HepG2 (cell line): ENCODE measurements at regions not wholly inside any gene's neighbourhood (a gene's known extent, or its start where the extent isn't known, plus 50 kb on each side); places are given as distances from the start of the nearest gene placed in this dataset.
A peak's percentile ranks its signal among the peaks of the same experiment; 100 is the strongest.

Source experiments
- DNMT1 ChIP-seq: sonication (generic); formaldehyde crosslinking; IDR thresholded peaks from 2 replicates; pipeline ENCODE4 v1.5.1; 2020; ENCODE audit warnings: mild to moderate bottlenecking, missing genetic modification reagents
- DPF2 ChIP-seq: sonication (generic); formaldehyde crosslinking; IDR thresholded peaks from 2 replicates; pipeline ENCODE4 v1.4.0; 2020; ENCODE audit warnings: mild to moderate bottlenecking, low read depth, missing genetic modification reagents, borderline replicate concordance
- ETV6 ChIP-seq: sonication (generic); formaldehyde crosslinking; conservative IDR thresholded peaks from 2 replicates; pipeline ENCODE4 v1.4.0; 2020; ENCODE audit warnings: missing genetic modification reagents
- GATA4 ChIP-seq: sonication (generic); IDR thresholded peaks from 2 replicates; pipeline ENCODE4 v1.6.1; 2016; ENCODE audit warnings: antibody characterized with exemption, low read depth, borderline replicate concordance
- GATAD1 ChIP-seq: IDR thresholded peaks from 2 replicates; pipeline ENCODE4 v1.6.1; 2016; ENCODE audit warnings: missing genetic modification reagents, missing compliant biosample characterization
- HINFP ChIP-seq: sonication (generic); formaldehyde crosslinking; IDR thresholded peaks from 2 replicates; pipeline ENCODE4 v1.4.0; 2020; ENCODE audit warnings: low read depth, mild to moderate bottlenecking, missing genetic modification reagents
- NR2F1 ChIP-seq, 2 experiments: fragments of 450-650 bp in 1 of 2; formaldehyde crosslinking in 1 of 2; IDR thresholded peaks; 2 replicates each; pipeline versions ENCODE4 v1.5.0 to v1.6.1; 2016 to 2020; ENCODE audit warnings: mild to moderate bottlenecking in 1 of 2, missing compliant biosample characterization in 1 of 2, missing genetic modification reagents in 1 of 2, moderate library complexity in 1 of 2
- RBFOX2 ChIP-seq: fragments of 200-400 bp; formaldehyde crosslinking; IDR thresholded peaks from 2 replicates; pipeline ENCODE4 v1.6.1; 2017; ENCODE audit warnings: low read depth, mild to moderate bottlenecking, low read length
- TEF ChIP-seq: sonication (generic); formaldehyde crosslinking; IDR thresholded peaks from 2 replicates; pipeline ENCODE4 v1.5.0; 2020; ENCODE audit warnings: missing genetic modification reagents
- ZNF687 ChIP-seq: sonication (generic); formaldehyde crosslinking; IDR thresholded peaks from 2 replicates; pipeline ENCODE4 v1.5.1; 2020; ENCODE audit warnings: mild to moderate bottlenecking, missing genetic modification reagents, moderate library complexity
- ZNF75D ChIP-seq: sonication (generic); formaldehyde crosslinking; IDR thresholded peaks from 2 replicates; pipeline ENCODE4 v1.8.1; 2023; ENCODE audit warnings: missing genetic modification reagents, mild to moderate bottlenecking, borderline replicate concordance
- ZNF816 ChIP-seq: sonication (generic); formaldehyde crosslinking; IDR thresholded peaks from 2 replicates; pipeline ENCODE4 v1.8.0; 2022; ENCODE audit warnings: missing genetic modification reagents, mild to moderate bottlenecking, borderline replicate concordance
- TF ChIP-seq, protein P1 (sequence below): sonication (generic); formaldehyde crosslinking; IDR thresholded peaks from 2 replicates; pipeline ENCODE4 v1.8.1; 2023; ENCODE audit warnings: mild to moderate bottlenecking, moderate library complexity, missing genetic modification reagents
- TF ChIP-seq, protein P2 (sequence below): sonication (generic); formaldehyde crosslinking; IDR thresholded peaks from 2 replicates; pipeline ENCODE4 v1.4.0; 2020; ENCODE audit warnings: missing genetic modification reagents

DNA sequence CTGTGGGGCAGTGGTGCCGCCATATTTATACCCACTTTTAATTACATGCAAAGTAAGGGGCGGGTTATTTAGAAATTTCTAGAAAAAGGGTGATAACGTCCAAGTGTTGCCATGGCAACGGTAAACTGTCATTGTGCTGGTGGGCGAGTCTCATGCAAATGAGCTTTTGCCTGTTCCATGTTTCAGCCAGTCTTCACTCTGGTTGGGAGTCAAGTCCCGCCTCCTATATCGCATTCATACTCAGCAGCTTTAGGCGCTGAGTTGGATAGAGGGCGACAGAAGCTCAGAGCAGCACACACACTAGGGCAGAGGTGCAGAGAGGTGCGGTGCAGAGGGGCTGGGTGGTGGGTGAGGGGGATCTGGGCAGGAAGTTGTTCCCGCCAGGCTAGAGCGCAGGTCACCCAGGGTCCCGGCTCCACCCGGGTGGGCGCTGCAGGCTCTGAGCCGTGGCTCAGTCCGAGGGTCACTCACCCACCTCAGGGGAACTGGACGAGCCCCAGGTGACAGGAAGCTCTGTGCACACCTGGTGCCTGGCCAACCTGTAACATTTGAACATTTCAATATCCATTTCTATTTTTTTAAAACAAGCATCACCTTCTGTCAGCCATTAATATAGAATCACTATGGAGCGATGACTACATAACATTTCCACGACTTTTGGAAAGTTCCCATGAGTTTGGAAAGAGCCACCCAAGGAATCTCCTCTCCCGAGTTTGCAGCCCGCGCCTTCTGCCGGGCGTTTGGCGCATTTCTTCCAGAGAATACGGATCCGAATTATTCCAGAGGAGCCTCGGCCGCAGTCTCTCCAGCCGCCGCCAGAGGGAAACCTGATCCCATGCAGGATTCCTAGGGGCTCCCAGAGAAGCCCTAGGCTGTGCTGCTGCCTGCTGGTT is 89.1 kb upstream of the PHACTR3 start (continued):
- TF ChIP-seq ZNF687 (CRISPR knock-in tag) (no peak; the same call in 1 of the 2 replicates), DNMT1 (no peak), GATA4 (no peak), HINFP (CRISPR knock-in tag) (no peak), ZNF816 (CRISPR knock-in tag) (no peak), NR2F1 (CRISPR knock-in tag; IDR thresholded peaks at IDR 0.05) (no peak), DPF2 (no peak), ZNF75D (CRISPR knock-in tag) (no peak), GATAD1 (CRISPR knock-in tag) (no peak), ETV6 (no peak), TEF (CRISPR knock-in tag) (no peak), RBFOX2 (no peak)
- TF ChIP-seq, protein P1, sequence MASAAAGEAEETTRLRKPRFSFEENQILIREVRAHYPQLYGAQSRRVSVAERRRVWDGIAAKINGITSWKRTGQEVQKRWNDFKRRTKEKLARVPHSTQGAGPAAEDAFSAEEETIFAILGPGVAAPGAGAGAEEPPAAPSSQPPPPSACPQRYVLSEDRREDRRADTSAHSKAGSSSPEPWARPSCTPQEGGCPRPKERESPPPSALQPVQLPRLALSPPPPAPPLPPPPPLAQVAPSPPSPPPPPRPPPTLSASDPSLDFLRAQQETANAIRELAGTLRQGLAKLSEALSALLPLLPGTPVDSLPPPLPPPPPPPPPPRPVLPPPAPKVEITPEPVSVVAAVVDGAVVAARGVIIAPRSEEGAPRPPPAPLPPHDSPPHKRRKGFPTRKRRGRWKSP, result 0 out of 2 replicates have a peak, but pooled peaks have one; percentile 36
- TF ChIP-seq, protein P2, sequence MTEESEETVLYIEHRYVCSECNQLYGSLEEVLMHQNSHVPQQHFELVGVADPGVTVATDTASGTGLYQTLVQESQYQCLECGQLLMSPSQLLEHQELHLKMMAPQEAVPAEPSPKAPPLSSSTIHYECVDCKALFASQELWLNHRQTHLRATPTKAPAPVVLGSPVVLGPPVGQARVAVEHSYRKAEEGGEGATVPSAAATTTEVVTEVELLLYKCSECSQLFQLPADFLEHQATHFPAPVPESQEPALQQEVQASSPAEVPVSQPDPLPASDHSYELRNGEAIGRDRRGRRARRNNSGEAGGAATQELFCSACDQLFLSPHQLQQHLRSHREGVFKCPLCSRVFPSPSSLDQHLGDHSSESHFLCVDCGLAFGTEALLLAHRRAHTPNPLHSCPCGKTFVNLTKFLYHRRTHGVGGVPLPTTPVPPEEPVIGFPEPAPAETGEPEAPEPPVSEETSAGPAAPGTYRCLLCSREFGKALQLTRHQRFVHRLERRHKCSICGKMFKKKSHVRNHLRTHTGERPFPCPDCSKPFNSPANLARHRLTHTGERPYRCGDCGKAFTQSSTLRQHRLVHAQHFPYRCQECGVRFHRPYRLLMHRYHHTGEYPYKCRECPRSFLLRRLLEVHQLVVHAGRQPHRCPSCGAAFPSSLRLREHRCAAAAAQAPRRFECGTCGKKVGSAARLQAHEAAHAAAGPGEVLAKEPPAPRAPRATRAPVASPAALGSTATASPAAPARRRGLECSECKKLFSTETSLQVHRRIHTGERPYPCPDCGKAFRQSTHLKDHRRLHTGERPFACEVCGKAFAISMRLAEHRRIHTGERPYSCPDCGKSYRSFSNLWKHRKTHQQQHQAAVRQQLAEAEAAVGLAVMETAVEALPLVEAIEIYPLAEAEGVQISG (CRISPR knock-in tag), result 0 out of 2 replicates have a peak, but pooled peaks have one; percentile 16
